ENCODE measurements at regions not wholly inside any gene's neighbourhood (a gene's known extent, or its start where the extent isn't known, plus 50 kb on each side); places are given as distances from the start of the nearest gene placed in this dataset.

GRCh38 chr10:3986493-3987142, 201.6 kb upstream of the KLF6 start:
- Histone ChIP-seq H3K4me3 (no peak overlapping the region), H3K36me3 (no peaks in the 10 kb centered on the region), H3K4me1 (no peaks in the 10 kb centered on the region), H3K9me3 (peaks cover 0 to 4% of the 10 kb centered on the region in 2 donors), H3K27ac (no peak overlapping the region), H3K27me3 (no peaks in the 10 kb centered on the region)
- ATAC-seq (no peak), DNase-seq (no peak)
- no peak for TF ChIP-seq CTCF (IDR thresholded peaks at IDR 0.05)
- intact Hi-C loops (cut with DNase I): no loop called here

- H3K4me1 ChIP-seq: peaks cover 0 to 8% of the 10 kb centered on the region in 2 donors
- no peak overlapping the region for H3K27ac ChIP-seq
- intact Hi-C loops (cut with DNase I): no loop called here
- DNase-seq (no peak), ATAC-seq (no peak)
- H3K4me3 ChIP-seq: no peak overlapping the region
- no peaks in the 10 kb centered on the region for H3K36me3 ChIP-seq
- TF ChIP-seq CTCF (IDR thresholded peaks at IDR 0.05): no peak
- peaks cover 0 to 4% of the 10 kb centered on the region in 2 donors for H3K9me3 ChIP-seq
- no peaks in the 10 kb centered on the region for H3K27me3 ChIP-seq
These were observed 197.9 kb upstream of the KLF6 start for GRCh38 chr10:3982746-3983442.

- Histone ChIP-seq H3K4me1 (peaks cover 0 to 8% of the 10 kb centered on the region in 2 donors), H3K36me3 (no peaks in the 10 kb centered on the region), H3K9me3 (peaks cover 0 to 4% of the 10 kb centered on the region in 2 donors), H3K4me3 (no peak overlapping the region), H3K27ac (no peak overlapping the region), H3K27me3 (no peaks in the 10 kb centered on the region)
- DNase-seq (no peak), ATAC-seq (no peak)
- no peak for TF ChIP-seq CTCF (IDR thresholded peaks at IDR 0.05)
- intact Hi-C loops (cut with DNase I): no loop called here
These were observed 196.3 kb upstream of the KLF6 start for GRCh38 chr10:3981300-3981699.

- peaks cover 0 to 4% of the 10 kb centered on the region in 2 donors for H3K9me3 ChIP-seq
- H3K4me3 ChIP-seq: no peak overlapping the region
- H3K4me1 ChIP-seq: peaks cover 0 to 8% of the 10 kb centered on the region in 2 donors
- H3K27me3 ChIP-seq: no peaks in the 10 kb centered on the region
- no peaks in the 10 kb centered on the region for H3K36me3 ChIP-seq
- no peak for TF ChIP-seq CTCF (IDR thresholded peaks at IDR 0.05)
- no peak for DNase-seq
- H3K27ac ChIP-seq: peak overlapping the region in 1 of 2 donors; percentile 7
- no peak for ATAC-seq
- intact Hi-C loops (cut with DNase I): no loop called here
These were observed 195.7 kb upstream of the KLF6 start for GRCh38 chr10:3980660-3981059.

- Histone ChIP-seq H3K9me3 (peaks cover 0 to 4% of the 10 kb centered on the region in 2 donors), H3K27ac (peak overlapping the region in 1 of 2 donors; percentile 7), H3K4me1 (peaks cover 0 to 8% of the 10 kb centered on the region in 2 donors), H3K4me3 (no peak overlapping the region), H3K36me3 (no peaks in the 10 kb centered on the region), H3K27me3 (no peaks in the 10 kb centered on the region)
- ATAC-seq (no peak), DNase-seq (no peak)
- intact Hi-C loops (cut with DNase I): no loop called here
- no peak for TF ChIP-seq CTCF (IDR thresholded peaks at IDR 0.05)
These were observed 195.1 kb upstream of the KLF6 start for GRCh38 chr10:3980144-3980543.

Measured in left lung (tissue), 4 donors.